Adrenal gland (tissue), 5 donors: ENCODE measurements at regions not wholly inside any gene's neighbourhood (a gene's known extent, or its start where the extent isn't known, plus 50 kb on each side); places are given as distances from the start of the nearest gene placed in this dataset.

ENCODE experiments used
- CTCF ChIP-seq, 6 experiments: fragments of 450-650 bp in 4 of 6; fragments of 200-600 bp in 2 of 6; sonication (generic) in 1 of 6; IDR thresholded peaks; 1 replicate in 5 of 6; 2 replicates in 1 of 6; pipeline versions ENCODE4 v1.5.1 to v1.8.0; 2016 to 2021; ENCODE audit warnings: antibody characterized with exemption in 6 of 6, mild to moderate bottlenecking in 2 of 6, moderate library complexity in 1 of 6
- POLR2A ChIP-seq, 2 donors: fragments of 450-650 bp; IDR thresholded peaks; one replicate each; pipeline ENCODE4 v1.6.1; 2017; ENCODE audit warnings: antibody characterized with exemption in 2 of 2, mild to moderate bottlenecking in 2 of 2, moderate library complexity in 1 of 2
- donor health status: DM: no; HTN: no; CAD: no.

GRCh38 chr18:43888598-43888997 is 611.3 kb upstream of the SYT4 start:
- TF ChIP-seq POLR2A (IDR thresholded peaks at IDR 0.05) (no peak), CTCF (IDR thresholded peaks at IDR 0.05) (no peak)
